A549 (cell line): ENCODE measurements at regions not wholly inside any gene's neighbourhood (a gene's known extent, or its start where the extent isn't known, plus 50 kb on each side); places are given as distances from the start of the nearest gene placed in this dataset.

Source experiments
- ATAC-seq, 2 experiments: fragments of 200-7000 bp in 1 of 2; fragments of >200 bp in 1 of 2; cut with Nextera tagmentation in 1 of 2; cut with Tn5 transposase in 1 of 2; 3 replicates each; pipeline versions ENCODE4 v1.8.0 to v1.9.1; 2018 to 2020; ENCODE audit warnings: mild to moderate bottlenecking in 1 of 2, moderate library complexity in 1 of 2
- CTCF ChIA-PET: fragments of 300-600 bp; sonication (Branson Sonifier 250); formaldehyde crosslinking; extraction: SDS; loops from one replicate; lab custom pipeline; 2021; ENCODE audit warnings: antibody characterized with exemption, inconsistent platforms; lab: Yijun Ruan, JAX
- POLR2A ChIA-PET: fragments of 350-600 bp; formaldehyde crosslinking; extraction: SDS; loops from one replicate; lab custom pipeline; 2021; ENCODE audit warnings: antibody characterized with exemption, inconsistent platforms; lab: Yijun Ruan, JAX
- DNase-seq, 2 experiments: peaks; one replicate each; pipeline versions ENCODE4 v3.0.0 to v3.0.0-alpha.2; 2011 to 2016; ENCODE audit warnings: low read depth in 1 of 2, low spot score in 1 of 2
- FAIRE-seq: peaks from 2 replicates; lab custom pipeline; 2011; peaks lifted over from hg19 to GRCh38; lab: Jason Lieb, UNC
- H3K27ac ChIP-seq, 2 experiments: fragments of >200 bp; sonication (Bioruptor Twin); formaldehyde crosslinking; 3 replicates each; pipeline ENCODE4 v1.5.1; 2016 to 2017
- H3K4me1 ChIP-seq: fragments of >200 bp; sonication (Bioruptor Twin); formaldehyde crosslinking; 3 replicates; pipeline ENCODE4 v1.6.1; 2016
- H3K4me2 ChIP-seq: fragments of >200 bp; sonication (Bioruptor Twin); formaldehyde crosslinking; 3 replicates; pipeline ENCODE4 v1.6.1; 2016
- H3K4me3 ChIP-seq: fragments of >200 bp; sonication (Bioruptor Twin); formaldehyde crosslinking; 3 replicates; pipeline ENCODE4 v1.5.1; 2016
- H3K9me3 ChIP-seq: fragments of >200 bp; sonication (Bioruptor Twin); formaldehyde crosslinking; 3 replicates; pipeline ENCODE4 v1.6.1; 2016
- BHLHE40 ChIP-seq: IDR thresholded peaks from 2 replicates; pipeline ENCODE4 v1.6.1; 2012; ENCODE audit warnings: low read depth, low read length, inconsistent platforms
- CBX2 ChIP-seq: fragments of 200-600 bp; sonication (generic); IDR thresholded peaks from 2 replicates; pipeline ENCODE4 v1.6.1; 2016; ENCODE audit warnings: low read depth, mild to moderate bottlenecking, borderline replicate concordance
- E2F6 ChIP-seq: IDR thresholded peaks from 2 replicates; pipeline ENCODE4 v1.6.1; 2012; ENCODE audit warnings: low read depth, borderline replicate concordance
- ESRRA ChIP-seq: fragments of 150-350 bp; IDR thresholded peaks from 2 replicates; pipeline ENCODE4 v1.6.1; 2014; ENCODE audit warnings: mild to moderate bottlenecking, low read length, borderline replicate concordance
- FOXS1 ChIP-seq: fragments of 250-450 bp; sonication (Bioruptor Pico); IDR thresholded peaks from 2 replicates; pipeline ENCODE4 v1.5.0; 2020; ENCODE audit warnings: mild to moderate bottlenecking, moderate library complexity
- HOXB5 ChIP-seq: fragments of 250-450 bp; sonication (Bioruptor Pico); IDR thresholded peaks from 2 replicates; pipeline ENCODE4 v1.5.0; 2020; ENCODE audit warnings: mild to moderate bottlenecking, moderate library complexity
- JUN ChIP-seq, 2 experiments: fragments of >200 bp; sonication (Bioruptor Twin); formaldehyde crosslinking; IDR thresholded peaks; 2 replicates in 1 of 2; 3 replicates in 1 of 2; pipeline ENCODE4 v1.6.1; 2016 to 2017
- JUNB ChIP-seq: fragments of >200 bp; sonication (Bioruptor Twin); formaldehyde crosslinking; IDR thresholded peaks from 2 replicates; pipeline ENCODE4 v1.6.1; 2016
- KDM1A ChIP-seq: fragments of 200-600 bp; sonication (generic); IDR thresholded peaks from 2 replicates; pipeline ENCODE4 v1.6.1; 2016; ENCODE audit warnings: low read depth, mild to moderate bottlenecking
- KDM5A ChIP-seq: fragments of 200-600 bp; sonication (generic); IDR thresholded peaks from 2 replicates; pipeline ENCODE4 v1.6.1; 2016; ENCODE audit warnings: antibody characterized with exemption, mild to moderate bottlenecking
- MAFK ChIP-seq: fragments of 450-650 bp; IDR thresholded peaks from 2 replicates; pipeline ENCODE4 v1.6.1; 2014; ENCODE audit not compliant: partially characterized antibody
- MAX ChIP-seq: IDR thresholded peaks from 2 replicates; pipeline ENCODE4 v1.6.1; 2012
- MYC ChIP-seq: IDR thresholded peaks from 2 replicates; pipeline ENCODE4 v1.6.1; 2012; ENCODE audit warnings: mild to moderate bottlenecking, inconsistent platforms, low read length, improper control_type of control experiment, borderline replicate concordance
- NPAS2 ChIP-seq: fragments of 250-450 bp; sonication (Bioruptor Pico); IDR thresholded peaks from 2 replicates; pipeline ENCODE4 v1.8.0; 2022; ENCODE audit warnings: mild to moderate bottlenecking, moderate library complexity, borderline replicate concordance
- PHF8 ChIP-seq: fragments of 200-600 bp; sonication (generic); IDR thresholded peaks from 2 replicates; pipeline ENCODE4 v1.6.1; 2016; ENCODE audit warnings: low read depth, mild to moderate bottlenecking, antibody characterized with exemption, moderate library complexity, borderline replicate concordance
- RARB ChIP-seq: fragments of 250-450 bp; sonication (Bioruptor Pico); IDR thresholded peaks from 2 replicates; pipeline ENCODE4 v1.8.0; 2021; ENCODE audit warnings: mild to moderate bottlenecking, moderate library complexity
- RNF2 ChIP-seq: fragments of 200-600 bp; sonication (generic); IDR thresholded peaks from 2 replicates; pipeline ENCODE4 v1.6.1; 2016; ENCODE audit warnings: low read depth, mild to moderate bottlenecking, antibody characterized with exemption, moderate library complexity, borderline replicate concordance
- WGBS: methylation state at CpG from one replicate; pipeline ENCODE4 v1.1.6; 2017; ENCODE audit errors: missing lambda C conversion rate; 5-methylcytosine and 5-hydroxymethylcytosine counted together
- TF ChIP-seq, protein P1 (sequence below): fragments of >200 bp; sonication (Bioruptor Twin); formaldehyde crosslinking; IDR thresholded peaks from 3 replicates; pipeline ENCODE4 v1.5.1; 2016

GRCh38 chr5:167460449-167461020 is 830.9 kb upstream of the WWC1 start:
- TF ChIP-seq NPAS2 (CRISPR knock-in tag) (no peak), KDM1A (no peak), ESRRA (no peak), RNF2 (no peak), MAX (no peak), BHLHE40 (no peak), MYC (no peak), JUN (IDR thresholded peaks at IDR 0.05) (no peak)
- TF ChIP-seq, protein P1, sequence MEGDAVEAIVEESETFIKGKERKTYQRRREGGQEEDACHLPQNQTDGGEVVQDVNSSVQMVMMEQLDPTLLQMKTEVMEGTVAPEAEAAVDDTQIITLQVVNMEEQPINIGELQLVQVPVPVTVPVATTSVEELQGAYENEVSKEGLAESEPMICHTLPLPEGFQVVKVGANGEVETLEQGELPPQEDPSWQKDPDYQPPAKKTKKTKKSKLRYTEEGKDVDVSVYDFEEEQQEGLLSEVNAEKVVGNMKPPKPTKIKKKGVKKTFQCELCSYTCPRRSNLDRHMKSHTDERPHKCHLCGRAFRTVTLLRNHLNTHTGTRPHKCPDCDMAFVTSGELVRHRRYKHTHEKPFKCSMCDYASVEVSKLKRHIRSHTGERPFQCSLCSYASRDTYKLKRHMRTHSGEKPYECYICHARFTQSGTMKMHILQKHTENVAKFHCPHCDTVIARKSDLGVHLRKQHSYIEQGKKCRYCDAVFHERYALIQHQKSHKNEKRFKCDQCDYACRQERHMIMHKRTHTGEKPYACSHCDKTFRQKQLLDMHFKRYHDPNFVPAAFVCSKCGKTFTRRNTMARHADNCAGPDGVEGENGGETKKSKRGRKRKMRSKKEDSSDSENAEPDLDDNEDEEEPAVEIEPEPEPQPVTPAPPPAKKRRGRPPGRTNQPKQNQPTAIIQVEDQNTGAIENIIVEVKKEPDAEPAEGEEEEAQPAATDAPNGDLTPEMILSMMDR: no peak
- WGBS: under 1% methylated on average over 4 of the region's 4 CpGs
- no peak overlapping the region for H3K4me3 ChIP-seq
- ChIA-PET CTCF (no interaction called here), POLR2A (no interaction called here)
- no peaks in the 10 kb centered on the region for H3K9me3 ChIP-seq
- no peaks in the 10 kb centered on the region for H3K4me1 ChIP-seq
- H3K4me2 ChIP-seq: no peak overlapping the region
- FAIRE-seq (no peak), ATAC-seq (no peak), DNase-seq (no peak)
- H3K27ac ChIP-seq: no peak overlapping the region

DNA sequence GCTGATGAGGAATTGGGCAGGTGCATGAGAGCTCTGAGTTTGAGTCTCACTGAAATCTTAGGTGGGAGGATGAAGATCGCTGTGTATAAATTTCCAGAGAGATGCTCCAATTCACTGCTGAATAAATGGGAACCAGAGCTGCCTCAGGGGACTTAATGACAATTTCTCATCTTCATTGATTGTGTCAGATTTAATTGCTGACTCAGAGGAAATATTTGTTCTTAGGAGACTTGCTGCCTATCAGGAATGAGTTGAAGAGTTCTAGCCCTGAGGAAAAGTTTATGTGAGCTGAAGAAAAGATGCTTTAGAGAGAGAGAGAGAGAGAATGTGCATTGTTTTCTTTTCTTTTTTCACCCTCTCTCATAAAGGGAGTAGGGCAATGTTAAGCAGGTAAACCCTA is 827.5 kb upstream of the WWC1 start:
- TF ChIP-seq MAFK: peak; percentile 80
- TF ChIP-seq JUN (IDR thresholded peaks at IDR 0.05): no peak
- no peak for TF ChIP-seq RARB (CRISPR knock-in tag)
- CTCF ChIA-PET: no interaction called here
- WGBS: 7% methylated on average over 1 of the region's 1 CpG
- no peak overlapping the region for H3K4me3 ChIP-seq
- FAIRE-seq: no peak
- no peak overlapping the region for H3K27ac ChIP-seq
- POLR2A ChIA-PET: no interaction called here
- no peaks in the 10 kb centered on the region for H3K9me3 ChIP-seq
- DNase-seq: no peak
- H3K4me2 ChIP-seq: no peak overlapping the region
- no peak for ATAC-seq
- no peaks in the 10 kb centered on the region for H3K4me1 ChIP-seq

- H3K27ac ChIP-seq: no peak overlapping the region
- FAIRE-seq (no peak), ATAC-seq (no peak), DNase-seq (no peak)
- no peak overlapping the region for H3K4me3 ChIP-seq
- ChIA-PET POLR2A (no interaction called here), CTCF (no interaction called here)
- no peaks in the 10 kb centered on the region for H3K4me1 ChIP-seq
- no peaks in the 10 kb centered on the region for H3K9me3 ChIP-seq
- no peak overlapping the region for H3K4me2 ChIP-seq
- WGBS: 17% methylated on average over 5 of the region's 5 CpGs
- TF ChIP-seq RARB (CRISPR knock-in tag): no peak
- no peak for TF ChIP-seq FOXS1
- no peak for TF ChIP-seq BHLHE40
- TF ChIP-seq, all 56 proteins: peak for 0
Measured at GRCh38 chr5:167466992-167467391, 824.5 kb upstream of the WWC1 start.

- no peak overlapping the region for H3K4me3 ChIP-seq
- 17% methylated on average over 5 of the region's 5 CpGs for WGBS
- H3K4me1 ChIP-seq: no peaks in the 10 kb centered on the region
- DNase-seq: no peak
- FAIRE-seq: no peak
- ChIA-PET CTCF (no interaction called here), POLR2A (no interaction called here)
- no peak for TF ChIP-seq KDM5A
- TF ChIP-seq CBX2: no peak
- TF ChIP-seq JUNB: no peak
- TF ChIP-seq HOXB5 (CRISPR knock-in tag): no peak
- TF ChIP-seq E2F6: no peak
- TF ChIP-seq PHF8: no peak
- no peak for TF ChIP-seq FOXS1
- H3K27ac ChIP-seq: no peak overlapping the region
- ATAC-seq: no peak
- H3K9me3 ChIP-seq: no peaks in the 10 kb centered on the region
- H3K4me2 ChIP-seq: no peak overlapping the region
Measured at GRCh38 chr5:167472566-167473108, 818.8 kb upstream of the WWC1 start.
